SIG-M5 (cell line): ENCODE measurements at regions not wholly inside any gene's neighbourhood (a gene's known extent, or its start where the extent isn't known, plus 50 kb on each side); places are given as distances from the start of the nearest gene placed in this dataset.

Source experiments
- DNase-seq: peaks from one replicate; lab custom pipeline; 2025; lab: John Stamatoyannopoulos, UW

DNA sequence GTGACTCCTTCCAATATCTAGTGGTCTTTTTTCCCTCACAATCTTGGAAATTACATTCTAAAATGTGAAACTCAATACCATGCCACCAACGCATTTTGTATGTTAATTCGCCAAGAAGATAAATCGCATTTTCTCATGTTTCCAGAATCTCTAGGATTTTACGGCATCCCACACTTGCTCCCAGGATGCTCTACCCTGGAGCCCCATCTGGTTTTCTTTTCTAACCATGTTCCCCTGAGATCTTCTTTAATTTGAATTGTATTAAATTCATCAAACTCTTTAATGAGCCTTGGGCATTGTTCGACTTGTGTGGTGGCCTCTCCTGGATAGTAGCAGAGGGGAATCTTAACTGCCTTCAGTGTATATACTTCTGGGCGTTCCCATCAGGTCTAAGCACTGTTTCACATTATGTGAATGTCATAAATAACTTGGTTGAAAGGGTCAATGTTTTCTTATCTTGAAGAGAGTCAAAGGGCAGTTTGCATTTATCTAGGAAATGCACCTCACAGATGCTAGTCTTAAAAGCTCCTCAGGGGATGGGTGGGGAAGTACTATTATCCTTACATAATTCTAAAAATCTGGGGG is 169.1 kb upstream of the MEOX2 start:
- no peak for DNase-seq

GRCh38 chr7:15854841-15855524 is 168.5 kb upstream of the MEOX2 start:
- no peak for DNase-seq

- no peak for DNase-seq
These were observed 167.5 kb upstream of the MEOX2 start for GRCh38 chr7:15853832-15854470.

DNA sequence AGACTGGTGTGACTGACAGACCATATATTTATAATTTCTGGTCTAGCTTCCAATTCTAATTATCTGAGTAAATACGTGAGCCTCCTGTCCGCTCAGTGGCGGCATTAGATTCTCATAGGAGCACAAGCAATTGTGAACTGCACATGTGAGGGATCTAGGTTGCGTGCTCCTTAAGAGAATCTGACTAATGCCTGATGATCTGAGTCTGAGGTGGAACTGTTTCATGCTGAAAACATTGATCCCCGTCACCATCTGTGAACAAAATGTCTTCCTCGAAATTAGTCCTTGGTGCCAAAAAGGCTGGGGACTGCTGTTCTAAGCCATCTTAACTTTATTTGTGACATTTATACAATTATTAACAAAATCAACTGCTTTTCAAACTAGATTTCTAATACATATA is 164.7 kb upstream of the MEOX2 start:
- DNase-seq, result no peak

DNA sequence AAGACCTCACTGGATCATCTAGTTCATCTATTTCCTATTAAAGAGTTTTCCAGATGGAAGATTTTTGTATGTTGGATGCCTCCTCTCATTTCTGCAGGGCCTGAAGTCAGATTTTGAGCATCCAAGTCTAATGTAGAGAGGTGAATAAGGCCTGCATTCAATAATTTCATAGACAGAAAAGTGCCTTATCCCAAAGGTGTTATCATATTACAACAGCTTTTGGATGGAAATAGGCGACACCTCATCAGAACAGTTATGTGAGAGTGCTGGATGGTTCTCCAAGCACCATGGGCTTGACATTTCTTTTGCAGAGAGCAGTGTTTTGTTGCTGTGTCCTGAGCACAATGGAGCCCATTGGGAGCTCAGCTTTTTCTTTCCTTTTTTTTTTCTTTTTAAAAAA is 162.4 kb upstream of the MEOX2 start:
- no peak for DNase-seq

- no peak for DNase-seq
These were observed 161.9 kb upstream of the MEOX2 start for GRCh38 chr7:15848362-15848761.

GRCh38 chr7:15845868-15846267 is 159.4 kb upstream of the MEOX2 start:
- no peak for DNase-seq

- no peak for DNase-seq
These were observed 159.0 kb upstream of the MEOX2 start for GRCh38 chr7:15845461-15845860.

DNA sequence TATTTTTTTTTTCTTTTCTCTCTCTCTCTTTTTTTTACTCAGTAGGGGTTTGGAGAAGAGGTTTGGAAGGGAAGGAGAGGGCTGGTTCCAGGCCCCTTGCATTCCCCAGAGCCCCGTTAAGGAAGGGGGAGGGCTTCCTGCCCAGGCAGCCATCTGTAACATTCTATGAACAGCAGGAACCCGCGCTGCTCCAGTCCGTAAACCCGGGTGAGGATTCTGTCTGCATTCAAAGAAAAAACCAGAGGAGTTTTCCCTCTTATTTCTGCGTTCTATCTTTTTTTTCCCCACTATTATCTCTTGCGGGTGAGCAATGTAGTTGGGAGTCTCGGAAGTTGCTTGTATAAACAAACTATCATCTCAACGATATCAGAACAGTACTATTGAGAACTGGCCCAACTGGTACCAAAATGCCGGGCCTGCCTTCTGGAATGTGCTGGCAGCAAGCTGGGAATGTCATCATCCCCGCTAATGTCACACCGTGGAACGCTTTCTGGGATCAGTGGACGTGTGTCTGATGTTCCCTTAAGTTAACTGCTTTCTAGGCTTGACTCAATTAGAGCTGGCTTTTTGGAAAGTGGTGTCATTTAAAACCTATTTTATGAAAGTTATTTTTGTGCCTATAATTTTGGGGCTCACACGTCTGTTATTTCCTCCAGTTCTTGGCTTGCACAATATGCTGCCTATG is 153.1 kb upstream of the MEOX2 start:
- DNase-seq, result no peak

GRCh38 chr7:15838265-15838664 is 151.8 kb upstream of the MEOX2 start:
- DNase-seq, result no peak

GRCh38 chr7:15837306-15837950 is 150.9 kb upstream of the MEOX2 start:
- no peak for DNase-seq

- DNase-seq, result no peak
These were observed 150.2 kb upstream of the MEOX2 start for GRCh38 chr7:15836651-15837050.

DNA sequence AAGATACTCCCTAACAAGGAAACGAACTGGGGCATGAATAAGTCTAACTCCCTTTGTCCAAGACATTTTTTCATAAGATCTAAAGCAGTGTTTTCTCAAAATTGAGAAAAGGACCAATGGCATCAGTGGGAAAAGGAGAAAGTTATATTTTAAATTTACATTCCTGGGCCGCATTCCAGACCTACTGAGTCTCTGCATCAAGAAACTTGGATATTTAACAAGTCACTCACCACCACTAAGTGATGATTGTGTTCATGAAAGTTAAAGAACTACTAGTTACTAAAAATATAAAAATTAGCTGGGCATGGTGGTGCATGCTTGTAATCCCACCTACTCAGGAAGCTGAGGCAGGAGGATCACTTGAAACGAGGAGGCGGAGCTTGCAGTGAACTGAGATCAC is 149.6 kb upstream of the MEOX2 start:
- DNase-seq, result no peak

GRCh38 chr7:15834446-15834845 is 148.0 kb upstream of the MEOX2 start:
- DNase-seq, result no peak

DNA sequence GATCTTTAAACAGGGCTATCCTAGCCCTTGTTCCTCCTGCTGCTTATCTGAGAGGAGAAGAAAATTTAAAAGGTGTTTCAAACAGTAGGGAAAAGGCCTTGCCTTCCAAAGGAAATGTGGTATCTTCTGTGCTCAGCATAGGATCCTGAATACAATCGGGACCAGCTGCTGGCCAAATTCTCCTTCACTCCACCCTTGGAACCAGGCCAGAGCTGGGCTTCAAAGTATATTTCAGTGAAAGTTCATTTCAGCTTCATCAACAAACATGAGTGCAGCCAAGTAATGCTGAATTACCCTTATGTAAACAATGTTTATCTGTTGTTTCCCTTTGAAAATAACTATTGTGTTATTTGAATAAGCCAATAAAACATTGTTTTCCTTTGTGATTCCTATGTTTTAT is 146.5 kb upstream of the MEOX2 start:
- DNase-seq, result no peak

GRCh38 chr7:15831606-15832005 is 145.1 kb upstream of the MEOX2 start:
- DNase-seq, result no peak

- no peak for DNase-seq
These were observed 143.2 kb upstream of the MEOX2 start for GRCh38 chr7:15829691-15830090.

GRCh38 chr7:15828881-15829280 is 142.4 kb upstream of the MEOX2 start:
- DNase-seq, result no peak

DNA sequence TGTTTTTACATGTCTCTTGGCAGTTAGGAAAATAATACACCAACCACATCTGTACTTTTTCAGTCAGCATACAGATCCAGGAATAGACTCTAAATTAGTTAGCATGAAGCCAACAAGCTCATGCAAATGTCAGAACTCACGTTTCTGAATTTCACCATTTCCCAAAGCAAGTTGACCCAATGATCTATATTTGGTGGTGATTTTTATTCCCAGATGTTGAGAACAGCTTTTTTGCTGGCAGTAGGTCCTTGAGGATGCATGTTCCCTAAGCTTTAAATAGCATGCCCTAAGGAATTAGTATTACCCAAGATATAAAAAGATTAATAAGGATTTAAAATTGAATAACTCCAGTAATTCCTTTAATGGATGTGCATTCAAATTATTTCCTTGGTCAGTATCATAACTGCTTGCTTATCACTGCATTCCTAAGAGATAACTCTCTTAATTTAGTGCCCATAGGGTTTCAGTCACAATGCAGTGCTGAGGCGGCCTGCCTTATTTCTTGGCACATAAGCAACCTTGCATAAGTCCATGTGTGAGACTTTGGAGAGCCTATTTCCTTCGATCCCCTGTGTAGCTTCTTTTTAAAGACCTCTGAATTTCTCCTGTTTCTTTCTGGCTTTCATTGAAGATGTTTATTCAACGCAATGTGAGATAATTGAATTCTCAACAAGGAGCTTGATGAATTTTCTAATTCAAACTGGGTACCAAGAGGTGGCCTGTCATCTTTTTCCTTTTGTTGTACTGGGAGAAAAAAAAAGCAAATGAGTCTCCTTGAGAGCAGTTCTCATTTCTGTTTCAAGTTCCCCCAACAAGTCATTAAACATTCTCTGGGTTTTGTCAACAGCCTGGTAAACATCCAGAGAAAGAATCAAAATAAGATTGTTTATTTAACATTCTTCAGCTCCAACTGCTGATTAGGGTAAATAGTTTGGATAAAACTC is 135.3 kb upstream of the MEOX2 start:
- no peak for DNase-seq

GRCh38 chr7:15820319-15820718 is 133.8 kb upstream of the MEOX2 start:
- DNase-seq, result peak; percentile 6

- DNase-seq, result no peak
These were observed 130.4 kb upstream of the MEOX2 start for GRCh38 chr7:15816835-15817426.
